Spleen (tissue), 11 donors: ENCODE measurements at regions not wholly inside any gene's neighbourhood (a gene's known extent, or its start where the extent isn't known, plus 50 kb on each side); places are given as distances from the start of the nearest gene placed in this dataset.
A peak's percentile ranks its signal among the peaks of the same experiment; 100 is the strongest.

Experiments used
- DNase-seq: peaks from one replicate; pipeline ENCODE4 v3.0.0-alpha.2; 2020
- H3K27ac ChIP-seq, 8 donors: fragments of 200-600 bp; sonication (generic) in 7 of 8; 1 replicate in 4 of 8; 2 replicates in 4 of 8; pipeline versions ENCODE4 v1.5.0 to v1.8.0; 2016 to 2021; ENCODE audit warnings: inconsistent platforms in 4 of 8, mild to moderate bottlenecking in 4 of 8, moderate library complexity in 1 of 8
- H3K27me3 ChIP-seq, 7 donors: fragments of 200-600 bp; sonication (generic) in 6 of 7; replicated peaks in 1 of 7; 1 replicate in 4 of 7; 2 replicates in 3 of 7; pipeline versions ENCODE4 v1.5.0 to v1.8.0; 2016 to 2021; ENCODE audit warnings: inconsistent platforms in 3 of 7, mild to moderate bottlenecking in 1 of 7
- H3K36me3 ChIP-seq, 6 donors: fragments of 200-600 bp; sonication (generic) in 5 of 6; 1 replicate in 4 of 6; 2 replicates in 2 of 6; pipeline versions ENCODE4 v1.5.0 to v1.8.0; 2016 to 2021; ENCODE audit warnings: inconsistent platforms in 2 of 6
- H3K4me1 ChIP-seq, 6 donors: fragments of 200-600 bp; sonication (generic) in 5 of 6; 1 replicate in 3 of 6; 2 replicates in 3 of 6; pipeline versions ENCODE4 v1.5.0 to v1.8.0; 2016 to 2021; ENCODE audit warnings: inconsistent platforms in 3 of 6
- H3K4me3 ChIP-seq, 8 donors: fragments of 200-600 bp; sonication (generic) in 7 of 8; 1 replicate in 4 of 8; 2 replicates in 4 of 8; pipeline versions ENCODE4 v1.5.0 to v1.8.0; 2016 to 2021; ENCODE audit warnings: inconsistent platforms in 4 of 8, mild to moderate bottlenecking in 4 of 8, moderate library complexity in 2 of 8
- H3K9me3 ChIP-seq, 8 donors: fragments of 200-600 bp; sonication (generic) in 7 of 8; 1 replicate in 4 of 8; 2 replicates in 4 of 8; pipeline versions ENCODE4 v1.5.0 to v1.8.0; 2016 to 2021; ENCODE audit warnings: inconsistent platforms in 4 of 8
- CTCF ChIP-seq, 11 experiments: fragments of 200-600 bp in 7 of 11; fragments of 450-650 bp in 4 of 11; sonication (generic) in 4 of 11; IDR thresholded peaks in 8 of 11; conservative IDR thresholded peaks in 3 of 11; 1 replicate in 7 of 11; 2 replicates in 4 of 11; pipeline versions ENCODE4 v1.4.0 to v1.8.0; 2016 to 2021; ENCODE audit warnings: antibody characterized with exemption in 11 of 11, inconsistent platforms in 4 of 11, mild to moderate bottlenecking in 1 of 11
- POLR2A ChIP-seq, 3 donors: fragments of 450-650 bp; IDR thresholded peaks; one replicate each; pipeline ENCODE4 v1.5.1; 2017; ENCODE audit warnings: antibody characterized with exemption in 3 of 3, mild to moderate bottlenecking in 1 of 3
- POLR2AphosphoS5 ChIP-seq, 3 donors: sonication (generic); formaldehyde crosslinking; IDR thresholded peaks; one replicate each; pipeline ENCODE4 v1.5.1; 2017; ENCODE audit warnings: antibody characterized with exemption in 3 of 3
- WGBS, 5 donors: extraction: QIAGEN DNeasy Blood & Tissue Kit in 3 of 5; methylation state at CpG; one replicate each; pipeline versions ENCODE4 v1.1.5 to v1.1.7; 2013 to 2018; 5-methylcytosine and 5-hydroxymethylcytosine counted together
- intact Hi-C: fragments of 100-400 bp; cut with DNase I; formaldehyde crosslinking; loops from one replicate; pipeline ENCODE4 v1.15.0; 2023; ENCODE audit warnings: low total_unique reads
- donor health status: healthy with polysubstance abuse.
- donor health status: DM: no; HTN: no; CAD: no; lungs with moderate emphysema.
- donor health status: DM: no; HTN: no; CAD: no.
- donor health status: Bipolar disorder and iron deficiency.
- donor health status: healthy.
- donor health status: DM: no; HTN: no; CAD: no.
- donor health status: DM: yes; HTN: yes; CAD: no.

GRCh38 chr5:173786286-173787187, 101.6 kb upstream of the CPEB4 start:
- TF ChIP-seq POLR2AphosphoS5 (IDR thresholded peaks at IDR 0.05), result no peak
- peak; percentile 7 to 64 (median 43) for TF ChIP-seq CTCF (IDR thresholded peaks at IDR 0.05 in 8 of 11, conservative IDR thresholded peaks at IDR 0.05 in 3 of 11)
- Histone ChIP-seq H3K4me3 (no peak overlapping the region), H3K27me3 (no peaks in the 10 kb centered on the region), H3K9me3 (no peaks in the 10 kb centered on the region), H3K36me3 (no peaks in the 10 kb centered on the region), H3K4me1 (peaks cover 0 to 37% (median 18%) of the 10 kb centered on the region in 6 donors), H3K27ac (peak overlapping the region in 2 of 8 donors; percentile 7 to 54)
- no peak for DNase-seq
- intact Hi-C loops, result no loop called here
- 67 to 70% (median 68%) methylated on average over 10 of the region's 10 CpGs for WGBS, 5 donors

- Histone ChIP-seq H3K27me3 (no peaks in the 10 kb centered on the region), H3K36me3 (no peaks in the 10 kb centered on the region), H3K27ac (peak overlapping the region in 2 of 8 donors; percentile 10 to 63), H3K4me1 (peaks cover 0 to 30% (median 10%) of the 10 kb centered on the region in 6 donors), H3K4me3 (no peak overlapping the region), H3K9me3 (no peaks in the 10 kb centered on the region)
- no peak for TF ChIP-seq POLR2AphosphoS5 (IDR thresholded peaks at IDR 0.05)
- no peak for TF ChIP-seq CTCF (IDR thresholded peaks at IDR 0.05 in 8 of 11, conservative IDR thresholded peaks at IDR 0.05 in 3 of 11)
- no peak for TF ChIP-seq POLR2A (IDR thresholded peaks at IDR 0.05)
- no peak for DNase-seq
- intact Hi-C loops, result no loop called here
- 56 to 83% (median 63%) methylated on average over 11 of the region's 11 CpGs for WGBS, 5 donors
These were observed 98.9 kb upstream of the CPEB4 start for GRCh38 chr5:173789031-173789920.

- Histone ChIP-seq H3K27me3 (no peaks in the 10 kb centered on the region), H3K27ac (peak overlapping the region in 2 of 8 donors; percentile 22 to 36), H3K36me3 (no peaks in the 10 kb centered on the region), H3K4me1 (peaks cover 0 to 35% (median 12%) of the 10 kb centered on the region in 6 donors), H3K4me3 (no peak overlapping the region), H3K9me3 (no peaks in the 10 kb centered on the region)
- DNase-seq, result no peak
- 82 to 86% (median 85%) methylated on average over 11 of the region's 11 CpGs for WGBS, 5 donors
- TF ChIP-seq POLR2A (IDR thresholded peaks at IDR 0.05) (no peak), POLR2AphosphoS5 (IDR thresholded peaks at IDR 0.05) (peak in 2 of 3 donors; percentile 51 to 70)
- intact Hi-C loops, result no loop called here
These were observed 97.9 kb upstream of the CPEB4 start for GRCh38 chr5:173790177-173790719.

- H3K27me3 ChIP-seq, result no peaks in the 10 kb centered on the region
- WGBS, 5 donors, result 86 to 94% (median 94%) methylated on average over 13 of the region's 13 CpGs
- no peak overlapping the region for H3K4me3 ChIP-seq
- H3K27ac ChIP-seq, result peak overlapping the region in 2 of 8 donors; percentile 22 to 36
- peaks cover 0 to 27% (median 12%) of the 10 kb centered on the region in 6 donors for H3K4me1 ChIP-seq
- no peaks in the 10 kb centered on the region for H3K36me3 ChIP-seq
- TF ChIP-seq POLR2AphosphoS5 (IDR thresholded peaks at IDR 0.05) (no peak), CTCF (IDR thresholded peaks at IDR 0.05 in 8 of 11, conservative IDR thresholded peaks at IDR 0.05 in 3 of 11) (no peak), POLR2A (IDR thresholded peaks at IDR 0.05) (no peak)
- DNase-seq, result no peak
- intact Hi-C loops, result no loop called here
- no peaks in the 10 kb centered on the region for H3K9me3 ChIP-seq
These were observed 97.2 kb upstream of the CPEB4 start for GRCh38 chr5:173790836-173791546.
